Mammary epithelial cell (primary cell): ENCODE measurements at regions not wholly inside any gene's neighbourhood (a gene's known extent, or its start where the extent isn't known, plus 50 kb on each side); places are given as distances from the start of the nearest gene placed in this dataset.

Experiments
- EZH2 ChIP-seq: IDR thresholded peaks from 2 replicates; pipeline ENCODE4 v1.6.1; 2012; ENCODE audit warnings: low read length, inconsistent platforms, borderline replicate concordance
- TF ChIP-seq, protein P1 (sequence below), 2 donors: IDR thresholded peaks in 1 of 2; conservative IDR thresholded peaks in 1 of 2; 2 replicates each; pipeline ENCODE4 v1.5.1; 2011 to 2012; ENCODE audit warnings: inconsistent platforms in 2 of 2, low read length in 2 of 2, mild to moderate bottlenecking in 2 of 2, control low read depth in 1 of 2, low read depth in 1 of 2; ENCODE audit not compliant: insufficient read depth in 1 of 2; ENCODE audit errors: extremely low read depth in 1 of 2

DNA sequence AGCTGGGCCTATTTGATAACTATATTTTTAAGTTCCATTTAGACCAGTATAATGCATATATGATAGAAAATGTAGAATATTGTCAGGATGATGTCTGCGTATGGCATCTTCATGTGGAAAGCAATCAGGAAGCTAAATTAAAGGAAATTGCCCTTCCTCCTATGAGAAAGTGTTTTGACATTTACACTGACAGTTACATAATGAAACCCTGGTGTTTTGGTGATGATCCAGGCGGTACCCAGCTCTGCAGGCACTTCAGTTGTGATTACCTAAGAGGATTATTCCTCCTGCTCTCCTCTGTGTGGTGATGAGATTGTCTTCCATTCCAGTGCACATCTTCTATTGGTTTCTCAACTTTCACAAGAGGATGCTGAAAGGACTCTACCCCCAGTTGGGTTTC lies 126.5 kb upstream of the MITF start:
- TF ChIP-seq, protein P1, sequence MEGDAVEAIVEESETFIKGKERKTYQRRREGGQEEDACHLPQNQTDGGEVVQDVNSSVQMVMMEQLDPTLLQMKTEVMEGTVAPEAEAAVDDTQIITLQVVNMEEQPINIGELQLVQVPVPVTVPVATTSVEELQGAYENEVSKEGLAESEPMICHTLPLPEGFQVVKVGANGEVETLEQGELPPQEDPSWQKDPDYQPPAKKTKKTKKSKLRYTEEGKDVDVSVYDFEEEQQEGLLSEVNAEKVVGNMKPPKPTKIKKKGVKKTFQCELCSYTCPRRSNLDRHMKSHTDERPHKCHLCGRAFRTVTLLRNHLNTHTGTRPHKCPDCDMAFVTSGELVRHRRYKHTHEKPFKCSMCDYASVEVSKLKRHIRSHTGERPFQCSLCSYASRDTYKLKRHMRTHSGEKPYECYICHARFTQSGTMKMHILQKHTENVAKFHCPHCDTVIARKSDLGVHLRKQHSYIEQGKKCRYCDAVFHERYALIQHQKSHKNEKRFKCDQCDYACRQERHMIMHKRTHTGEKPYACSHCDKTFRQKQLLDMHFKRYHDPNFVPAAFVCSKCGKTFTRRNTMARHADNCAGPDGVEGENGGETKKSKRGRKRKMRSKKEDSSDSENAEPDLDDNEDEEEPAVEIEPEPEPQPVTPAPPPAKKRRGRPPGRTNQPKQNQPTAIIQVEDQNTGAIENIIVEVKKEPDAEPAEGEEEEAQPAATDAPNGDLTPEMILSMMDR (conservative IDR thresholded peaks at IDR 0.05 in 1 of 2, IDR thresholded peaks at IDR 0.05 in 1 of 2; ENCODE audit: extremely low read depth in 1 of 2, insufficient read depth in 1 of 2, low read depth in 1 of 2, low read length in 2 of 2): no peak
- TF ChIP-seq EZH2: no peak
